SK-N-SH (cell line): ENCODE measurements at regions not wholly inside any gene's neighbourhood (a gene's known extent, or its start where the extent isn't known, plus 50 kb on each side); places are given as distances from the start of the nearest gene placed in this dataset.

Source experiments
- CTCF ChIA-PET: fragments of 300-600, 350-600 bp; formaldehyde crosslinking; extraction: SDS; loops from one replicate; lab custom pipeline; 2021; lab: Yijun Ruan, JAX
- POLR2A ChIA-PET: fragments of 350-600 bp; sonication (Branson Sonifier 250); formaldehyde crosslinking; extraction: SDS; loops from one replicate; lab custom pipeline; 2020; ENCODE audit warnings: antibody characterized with exemption, inconsistent platforms; lab: Yijun Ruan, JAX
- DNase-seq: peaks from one replicate; pipeline ENCODE4 v3.0.0; 2012
- H2AFZ ChIP-seq: fragments of 200-600 bp; sonication (generic); 2 replicates; pipeline ENCODE4 v1.8.1; 2016; ENCODE audit warnings: antibody characterized with exemption, mild to moderate bottlenecking, low read depth
- H3F3A ChIP-seq: fragments of 200-600 bp; sonication (generic); replicated peaks from 2 replicates; pipeline ENCODE3; 2016; ENCODE audit warnings: antibody characterized with exemption, mild to moderate bottlenecking; ENCODE audit not compliant: insufficient read depth
- H3K27ac ChIP-seq, 2 experiments: fragments of 200-500 bp in 1 of 2; fragments of 200-600 bp in 1 of 2; sonication (Bioruptor generic) in 1 of 2; sonication (generic), shearing (Covaris generic) in 1 of 2; 2 replicates each; pipeline versions ENCODE4 v1.5.1 to v1.6.1; 2014 to 2016; ENCODE audit warnings: low read depth in 2 of 2, inconsistent platforms in 1 of 2, low read length in 1 of 2, mild to moderate bottlenecking in 1 of 2, mixed read lengths in 1 of 2
- H3K27me3 ChIP-seq: fragments of 200-600 bp; sonication (generic), shearing (Covaris generic); 2 replicates; pipeline ENCODE4 v1.6.1; 2016; ENCODE audit warnings: mixed run types; ENCODE audit not compliant: insufficient read depth
- H3K36me3 ChIP-seq, 2 experiments: fragments of 200-500 bp in 1 of 2; fragments of 200-600 bp in 1 of 2; sonication (Bioruptor generic) in 1 of 2; sonication (generic) in 1 of 2; replicated peaks in 1 of 2; 2 replicates each; pipeline versions ENCODE3 to v1.5.1; 2014 to 2016; ENCODE audit warnings: low read length in 1 of 2, mild to moderate bottlenecking in 1 of 2; ENCODE audit not compliant: insufficient read depth in 2 of 2, control insufficient read depth in 1 of 2
- H3K4me1 ChIP-seq, 2 experiments: fragments of 200-500 bp in 1 of 2; fragments of 200-600 bp in 1 of 2; sonication (Bioruptor generic) in 1 of 2; sonication (generic), shearing (Covaris generic) in 1 of 2; 2 replicates each; pipeline versions ENCODE4 v1.5.1 to v1.6.1; 2014 to 2016; ENCODE audit warnings: low read depth in 1 of 2, low read length in 1 of 2, mixed run types in 1 of 2; ENCODE audit not compliant: insufficient read depth in 2 of 2, control insufficient read depth in 1 of 2
- H3K4me2 ChIP-seq: fragments of 200-600 bp; sonication (generic), shearing (Covaris generic); 2 replicates; pipeline ENCODE4 v1.6.1; 2017; ENCODE audit warnings: mixed run types
- H3K4me3 ChIP-seq, 2 experiments: fragments of 200-500 bp in 1 of 2; fragments of 200-600 bp in 1 of 2; sonication (Bioruptor generic) in 1 of 2; sonication (generic), shearing (Covaris generic) in 1 of 2; 2 replicates each; pipeline versions ENCODE4 v1.5.1 to v1.8.1; 2014 to 2016; ENCODE audit warnings: low read depth in 2 of 2, inconsistent platforms in 1 of 2, low read length in 1 of 2, mild to moderate bottlenecking in 1 of 2, mixed read lengths in 1 of 2, moderate library complexity in 1 of 2
- H3K79me2 ChIP-seq: fragments of 200-600 bp; sonication (generic); 2 replicates; pipeline ENCODE4 v1.8.1; 2017; ENCODE audit warnings: mild to moderate bottlenecking; ENCODE audit not compliant: insufficient read depth
- H3K9ac ChIP-seq: fragments of 200-600 bp; sonication (generic); 2 replicates; pipeline ENCODE4 v1.6.1; 2017; ENCODE audit warnings: mixed run types
- H3K9me2 ChIP-seq: fragments of 200-600 bp; sonication (generic); 2 replicates; pipeline ENCODE4 v1.6.1; 2017; ENCODE audit warnings: mixed run types
- H3K9me3 ChIP-seq: fragments of 200-600 bp; sonication (generic); 2 replicates; pipeline ENCODE4 v1.6.1; 2017; ENCODE audit warnings: mixed run types, mild to moderate bottlenecking, moderate library complexity
- H4K20me1 ChIP-seq: fragments of 200-600 bp; sonication (generic); 2 replicates; pipeline ENCODE4 v1.6.1; 2017; ENCODE audit warnings: mild to moderate bottlenecking, mixed run types; ENCODE audit not compliant: insufficient read depth
- EP300 ChIP-seq, 2 experiments: IDR thresholded peaks; 2 replicates each; pipeline versions ENCODE4 v1.4.0 to v1.6.1; 2012; ENCODE audit warnings: borderline replicate concordance in 1 of 2, low read depth in 1 of 2, low read length in 1 of 2
- JUND ChIP-seq: IDR thresholded peaks from 2 replicates; pipeline ENCODE4 v1.4.0; 2012
- NRF1 ChIP-seq: IDR thresholded peaks from 2 replicates; pipeline ENCODE4 v1.6.1; 2012; ENCODE audit warnings: low read depth, mild to moderate bottlenecking, low read length
- POLR2AphosphoS5 ChIP-seq: IDR thresholded peaks from 2 replicates; pipeline ENCODE4 v1.6.1; 2012; ENCODE audit warnings: low read depth, low read length
- SMC3 ChIP-seq: IDR thresholded peaks from 2 replicates; pipeline ENCODE4 v1.6.1; 2012; ENCODE audit warnings: low read depth, low read length, improper control_type of control experiment
- YY1 ChIP-seq: IDR thresholded peaks from 2 replicates; pipeline ENCODE4 v1.4.0; 2012; ENCODE audit warnings: low read depth, mild to moderate bottlenecking
- WGBS: methylation state at CpG from one replicate; pipeline ENCODE4 v1.1.6; 2017; ENCODE audit warnings: low lambda C conversion rate; 5-methylcytosine and 5-hydroxymethylcytosine counted together
- TF ChIP-seq, protein P1 (sequence below): IDR thresholded peaks from 2 replicates; pipeline ENCODE4 v1.4.0; 2012; ENCODE audit warnings: low read depth, borderline replicate concordance
- TF ChIP-seq, protein P2 (sequence below): fragments of 150-350 bp; IDR thresholded peaks from 2 replicates; pipeline ENCODE4 v1.6.1; 2016; ENCODE audit warnings: mild to moderate bottlenecking, low read depth, low read length
- TF ChIP-seq, protein P3 (sequence below): fragments of 150-350 bp; IDR thresholded peaks from 2 replicates; pipeline ENCODE4 v1.6.1; 2017; ENCODE audit warnings: antibody characterized with exemption, low read length, low read depth, borderline replicate concordance
- TF ChIP-seq, protein P4 (sequence below): fragments of 200-600 bp; sonication (generic); IDR thresholded peaks from 2 replicates; pipeline ENCODE4 v1.6.1; 2017; ENCODE audit warnings: antibody characterized with exemption, mild to moderate bottlenecking, moderate library complexity
- TF ChIP-seq, protein P5 (sequence below): IDR thresholded peaks from 2 replicates; pipeline ENCODE4 v1.6.1; 2012; ENCODE audit warnings: mild to moderate bottlenecking, low read depth, low read length, moderate library complexity

DNA sequence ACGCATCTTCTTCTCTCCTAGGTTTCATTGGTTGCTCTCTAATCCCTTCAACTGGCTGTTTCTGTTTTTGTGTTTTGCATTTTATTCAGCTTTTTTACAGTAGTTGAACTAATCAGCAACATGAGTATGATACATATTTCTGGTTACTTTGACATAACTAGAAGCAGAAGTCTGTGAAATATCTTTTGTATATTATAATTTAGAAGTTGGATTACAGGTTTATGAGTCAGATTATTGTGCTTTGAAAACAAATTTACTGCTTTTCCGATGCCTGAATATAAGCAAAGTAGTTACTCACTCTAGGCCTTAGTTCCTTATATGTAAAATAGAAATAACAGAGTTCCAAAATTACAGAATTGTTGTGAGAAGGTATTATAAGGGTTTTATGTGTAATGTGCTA is 96.2 kb upstream of the MEOX2 start:
- Histone ChIP-seq H3K4me3 (no peak overlapping the region), H3K4me2 (no peak overlapping the region), H3K9me3 (no peaks in the 10 kb centered on the region), H2AFZ (no peak overlapping the region), H3K9ac (no peak overlapping the region)
- CTCF ChIA-PET: no interaction called here
- TF ChIP-seq, protein P1, sequence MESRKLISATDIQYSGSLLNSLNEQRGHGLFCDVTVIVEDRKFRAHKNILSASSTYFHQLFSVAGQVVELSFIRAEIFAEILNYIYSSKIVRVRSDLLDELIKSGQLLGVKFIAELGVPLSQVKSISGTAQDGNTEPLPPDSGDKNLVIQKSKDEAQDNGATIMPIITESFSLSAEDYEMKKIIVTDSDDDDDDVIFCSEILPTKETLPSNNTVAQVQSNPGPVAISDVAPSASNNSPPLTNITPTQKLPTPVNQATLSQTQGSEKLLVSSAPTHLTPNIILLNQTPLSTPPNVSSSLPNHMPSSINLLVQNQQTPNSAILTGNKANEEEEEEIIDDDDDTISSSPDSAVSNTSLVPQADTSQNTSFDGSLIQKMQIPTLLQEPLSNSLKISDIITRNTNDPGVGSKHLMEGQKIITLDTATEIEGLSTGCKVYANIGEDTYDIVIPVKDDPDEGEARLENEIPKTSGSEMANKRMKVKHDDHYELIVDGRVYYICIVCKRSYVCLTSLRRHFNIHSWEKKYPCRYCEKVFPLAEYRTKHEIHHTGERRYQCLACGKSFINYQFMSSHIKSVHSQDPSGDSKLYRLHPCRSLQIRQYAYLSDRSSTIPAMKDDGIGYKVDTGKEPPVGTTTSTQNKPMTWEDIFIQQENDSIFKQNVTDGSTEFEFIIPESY: no peak
- no peak for TF ChIP-seq YY1
- TF ChIP-seq EP300 (IDR thresholded peaks at IDR 0.05; ENCODE audit: borderline replicate concordance in 1 of 2, low read depth in 1 of 2, low read length in 1 of 2): no peak
- TF ChIP-seq SMC3: no peak
- TF ChIP-seq, protein P2, sequence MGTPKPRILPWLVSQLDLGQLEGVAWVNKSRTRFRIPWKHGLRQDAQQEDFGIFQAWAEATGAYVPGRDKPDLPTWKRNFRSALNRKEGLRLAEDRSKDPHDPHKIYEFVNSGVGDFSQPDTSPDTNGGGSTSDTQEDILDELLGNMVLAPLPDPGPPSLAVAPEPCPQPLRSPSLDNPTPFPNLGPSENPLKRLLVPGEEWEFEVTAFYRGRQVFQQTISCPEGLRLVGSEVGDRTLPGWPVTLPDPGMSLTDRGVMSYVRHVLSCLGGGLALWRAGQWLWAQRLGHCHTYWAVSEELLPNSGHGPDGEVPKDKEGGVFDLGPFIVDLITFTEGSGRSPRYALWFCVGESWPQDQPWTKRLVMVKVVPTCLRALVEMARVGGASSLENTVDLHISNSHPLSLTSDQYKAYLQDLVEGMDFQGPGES: no peak
- TF ChIP-seq, all 33 proteins: peak for 0
- no peaks in the 10 kb centered on the region for H3K4me1 ChIP-seq
- H3K27me3 ChIP-seq: no peaks in the 10 kb centered on the region
- no peaks in the 10 kb centered on the region for H4K20me1 ChIP-seq
- H3K36me3 ChIP-seq: no peaks in the 10 kb centered on the region
- DNase-seq: no peak
- H3K27ac ChIP-seq: no peak overlapping the region
- no peaks in the 10 kb centered on the region for H3F3A ChIP-seq
- POLR2A ChIA-PET: no interaction called here
- 19% methylated on average over 2 of the region's 2 CpGs for WGBS
- H3K79me2 ChIP-seq: no peaks in the 10 kb centered on the region
- H3K9me2 ChIP-seq: no peaks in the 10 kb centered on the region

DNA sequence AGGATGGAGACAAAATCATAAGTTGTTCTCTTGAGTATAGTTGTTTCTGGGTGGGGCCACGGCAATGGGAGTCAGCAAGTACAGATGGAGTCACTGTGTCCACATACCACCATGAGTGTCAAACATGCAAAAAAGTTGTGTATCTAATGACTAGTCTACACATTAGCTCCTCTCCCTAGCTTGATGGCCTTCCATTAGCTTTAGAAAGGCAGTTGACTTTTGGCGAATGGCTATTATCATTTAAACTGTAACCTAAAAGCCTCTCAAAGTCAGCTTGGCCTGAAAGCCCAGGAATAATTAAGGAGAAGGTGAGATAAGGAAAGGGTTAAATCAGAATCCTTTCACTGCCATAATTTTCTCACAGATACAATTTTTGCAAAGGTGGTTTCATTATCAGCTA is 95.5 kb upstream of the MEOX2 start:
- no peak for DNase-seq
- Histone ChIP-seq H3K9me2 (no peaks in the 10 kb centered on the region), H3K4me2 (no peak overlapping the region), H3K79me2 (no peaks in the 10 kb centered on the region), H3K4me3 (no peak overlapping the region), H2AFZ (no peak overlapping the region), H3K9me3 (no peaks in the 10 kb centered on the region), H3K9ac (no peak overlapping the region), H3K27me3 (no peaks in the 10 kb centered on the region), H3K4me1 (no peaks in the 10 kb centered on the region), H3K36me3 (no peaks in the 10 kb centered on the region), H4K20me1 (no peaks in the 10 kb centered on the region), H3K27ac (no peak overlapping the region), H3F3A (no peaks in the 10 kb centered on the region)
- 0% methylated on average over 2 of the region's 2 CpGs for WGBS
- POLR2A ChIA-PET: no interaction called here
- CTCF ChIA-PET: interaction anchor here (0.6 kb wide), 1 partner anchor 16 kb away, joined by 3 read pairs; no protein-coding TSS in a partner anchor
- TF ChIP-seq, protein P3, sequence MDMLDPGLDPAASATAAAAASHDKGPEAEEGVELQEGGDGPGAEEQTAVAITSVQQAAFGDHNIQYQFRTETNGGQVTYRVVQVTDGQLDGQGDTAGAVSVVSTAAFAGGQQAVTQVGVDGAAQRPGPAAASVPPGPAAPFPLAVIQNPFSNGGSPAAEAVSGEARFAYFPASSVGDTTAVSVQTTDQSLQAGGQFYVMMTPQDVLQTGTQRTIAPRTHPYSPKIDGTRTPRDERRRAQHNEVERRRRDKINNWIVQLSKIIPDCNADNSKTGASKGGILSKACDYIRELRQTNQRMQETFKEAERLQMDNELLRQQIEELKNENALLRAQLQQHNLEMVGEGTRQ: no peak
- TF ChIP-seq NRF1 (no peak), POLR2AphosphoS5 (no peak), JUND (no peak)
- TF ChIP-seq, protein P4, sequence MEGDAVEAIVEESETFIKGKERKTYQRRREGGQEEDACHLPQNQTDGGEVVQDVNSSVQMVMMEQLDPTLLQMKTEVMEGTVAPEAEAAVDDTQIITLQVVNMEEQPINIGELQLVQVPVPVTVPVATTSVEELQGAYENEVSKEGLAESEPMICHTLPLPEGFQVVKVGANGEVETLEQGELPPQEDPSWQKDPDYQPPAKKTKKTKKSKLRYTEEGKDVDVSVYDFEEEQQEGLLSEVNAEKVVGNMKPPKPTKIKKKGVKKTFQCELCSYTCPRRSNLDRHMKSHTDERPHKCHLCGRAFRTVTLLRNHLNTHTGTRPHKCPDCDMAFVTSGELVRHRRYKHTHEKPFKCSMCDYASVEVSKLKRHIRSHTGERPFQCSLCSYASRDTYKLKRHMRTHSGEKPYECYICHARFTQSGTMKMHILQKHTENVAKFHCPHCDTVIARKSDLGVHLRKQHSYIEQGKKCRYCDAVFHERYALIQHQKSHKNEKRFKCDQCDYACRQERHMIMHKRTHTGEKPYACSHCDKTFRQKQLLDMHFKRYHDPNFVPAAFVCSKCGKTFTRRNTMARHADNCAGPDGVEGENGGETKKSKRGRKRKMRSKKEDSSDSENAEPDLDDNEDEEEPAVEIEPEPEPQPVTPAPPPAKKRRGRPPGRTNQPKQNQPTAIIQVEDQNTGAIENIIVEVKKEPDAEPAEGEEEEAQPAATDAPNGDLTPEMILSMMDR: no peak
- TF ChIP-seq, protein P5, sequence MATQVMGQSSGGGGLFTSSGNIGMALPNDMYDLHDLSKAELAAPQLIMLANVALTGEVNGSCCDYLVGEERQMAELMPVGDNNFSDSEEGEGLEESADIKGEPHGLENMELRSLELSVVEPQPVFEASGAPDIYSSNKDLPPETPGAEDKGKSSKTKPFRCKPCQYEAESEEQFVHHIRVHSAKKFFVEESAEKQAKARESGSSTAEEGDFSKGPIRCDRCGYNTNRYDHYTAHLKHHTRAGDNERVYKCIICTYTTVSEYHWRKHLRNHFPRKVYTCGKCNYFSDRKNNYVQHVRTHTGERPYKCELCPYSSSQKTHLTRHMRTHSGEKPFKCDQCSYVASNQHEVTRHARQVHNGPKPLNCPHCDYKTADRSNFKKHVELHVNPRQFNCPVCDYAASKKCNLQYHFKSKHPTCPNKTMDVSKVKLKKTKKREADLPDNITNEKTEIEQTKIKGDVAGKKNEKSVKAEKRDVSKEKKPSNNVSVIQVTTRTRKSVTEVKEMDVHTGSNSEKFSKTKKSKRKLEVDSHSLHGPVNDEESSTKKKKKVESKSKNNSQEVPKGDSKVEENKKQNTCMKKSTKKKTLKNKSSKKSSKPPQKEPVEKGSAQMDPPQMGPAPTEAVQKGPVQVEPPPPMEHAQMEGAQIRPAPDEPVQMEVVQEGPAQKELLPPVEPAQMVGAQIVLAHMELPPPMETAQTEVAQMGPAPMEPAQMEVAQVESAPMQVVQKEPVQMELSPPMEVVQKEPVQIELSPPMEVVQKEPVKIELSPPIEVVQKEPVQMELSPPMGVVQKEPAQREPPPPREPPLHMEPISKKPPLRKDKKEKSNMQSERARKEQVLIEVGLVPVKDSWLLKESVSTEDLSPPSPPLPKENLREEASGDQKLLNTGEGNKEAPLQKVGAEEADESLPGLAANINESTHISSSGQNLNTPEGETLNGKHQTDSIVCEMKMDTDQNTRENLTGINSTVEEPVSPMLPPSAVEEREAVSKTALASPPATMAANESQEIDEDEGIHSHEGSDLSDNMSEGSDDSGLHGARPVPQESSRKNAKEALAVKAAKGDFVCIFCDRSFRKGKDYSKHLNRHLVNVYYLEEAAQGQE: no peak
